Liver (tissue), 8 donors: ENCODE measurements at regions not wholly inside any gene's neighbourhood (a gene's known extent, or its start where the extent isn't known, plus 50 kb on each side); places are given as distances from the start of the nearest gene placed in this dataset.

Source experiments
- DNase-seq: peaks from one replicate; pipeline ENCODE4 v3.0.0-alpha.2; 2017; ENCODE audit warnings: low spot score
- H3K27ac ChIP-seq, 2 donors: one replicate each; pipeline ENCODE4 v1.7.0; 2013; ENCODE audit warnings: inconsistent platforms in 2 of 2, low read length in 2 of 2, control low read depth in 1 of 2, low read depth in 1 of 2, mild to moderate bottlenecking in 1 of 2
- H3K27me3 ChIP-seq, 4 donors: one replicate each; pipeline versions ENCODE4 v1.6.1 to v1.7.0; 2013; ENCODE audit warnings: low read length in 3 of 4, inconsistent platforms in 1 of 4, mild to moderate bottlenecking in 1 of 4, moderate library complexity in 1 of 4; ENCODE audit not compliant: control insufficient read depth in 4 of 4, insufficient read depth in 4 of 4
- H3K36me3 ChIP-seq, 4 donors: one replicate each; pipeline versions ENCODE4 v1.6.1 to v1.7.0; 2013; ENCODE audit warnings: low read length in 3 of 4, mild to moderate bottlenecking in 3 of 4, low read depth in 1 of 4, moderate library complexity in 1 of 4; ENCODE audit not compliant: control insufficient read depth in 4 of 4, insufficient read depth in 3 of 4
- H3K4me1 ChIP-seq, 4 donors: one replicate each; pipeline versions ENCODE4 v1.6.1 to v1.7.0; 2013; ENCODE audit warnings: low read length in 3 of 4, mild to moderate bottlenecking in 3 of 4, moderate library complexity in 1 of 4; ENCODE audit not compliant: control insufficient read depth in 4 of 4, insufficient read depth in 4 of 4
- H3K4me3 ChIP-seq, 3 donors: one replicate each; pipeline versions ENCODE4 v1.6.1 to v1.7.0; 2013; ENCODE audit warnings: low read length in 3 of 3, control low read depth in 1 of 3, low read depth in 1 of 3, mild to moderate bottlenecking in 1 of 3
- H3K9ac ChIP-seq, 2 donors: one replicate each; pipeline ENCODE4 v1.7.0; 2013; ENCODE audit warnings: low read length in 2 of 2, mild to moderate bottlenecking in 2 of 2, moderate library complexity in 2 of 2, control low read depth in 1 of 2, low read depth in 1 of 2
- H3K9me3 ChIP-seq, 4 donors: one replicate each; pipeline versions ENCODE4 v1.6.1 to v1.7.0; 2013; ENCODE audit warnings: low read length in 3 of 4; ENCODE audit not compliant: control insufficient read depth in 4 of 4
- EGR1 ChIP-seq, 2 donors: IDR thresholded peaks; 2 replicates each; pipeline ENCODE4 v1.6.1; 2016 to 2018; ENCODE audit warnings: antibody characterized with exemption in 2 of 2, low read depth in 2 of 2
- FOXA1 ChIP-seq: IDR thresholded peaks from 2 replicates; pipeline ENCODE4 v1.6.1; 2016; ENCODE audit warnings: antibody characterized with exemption
- FOXA2 ChIP-seq: IDR thresholded peaks from 2 replicates; pipeline ENCODE4 v1.6.1; 2016; ENCODE audit warnings: antibody characterized with exemption
- GABPA ChIP-seq, 2 donors: IDR thresholded peaks in 1 of 2; conservative IDR thresholded peaks in 1 of 2; 2 replicates each; pipeline ENCODE4 v1.6.1; 2016; ENCODE audit warnings: antibody characterized with exemption in 2 of 2, mild to moderate bottlenecking in 1 of 2, moderate library complexity in 1 of 2
- HNF4A ChIP-seq, 2 donors: conservative IDR thresholded peaks; 2 replicates each; pipeline ENCODE4 v1.6.1; 2016; ENCODE audit warnings: antibody characterized with exemption in 2 of 2, mild to moderate bottlenecking in 2 of 2
- HNF4G ChIP-seq: IDR thresholded peaks from 2 replicates; pipeline ENCODE4 v1.6.1; 2016; ENCODE audit warnings: antibody characterized with exemption
- JUND ChIP-seq, 2 donors: IDR thresholded peaks; 2 replicates each; pipeline ENCODE4 v1.6.1; 2016; ENCODE audit warnings: antibody characterized with exemption in 2 of 2
- NR2F2 ChIP-seq: IDR thresholded peaks from 2 replicates; pipeline ENCODE4 v1.6.1; 2016; ENCODE audit warnings: antibody characterized with exemption
- RAD21 ChIP-seq, 2 donors: IDR thresholded peaks; 2 replicates each; pipeline ENCODE4 v1.6.1; 2016; ENCODE audit warnings: antibody characterized with exemption in 2 of 2, mild to moderate bottlenecking in 2 of 2
- RXRA ChIP-seq, 2 donors: IDR thresholded peaks; 2 replicates each; pipeline ENCODE4 v1.6.1; 2017 to 2018; ENCODE audit warnings: antibody characterized with exemption in 2 of 2, mild to moderate bottlenecking in 1 of 2
- SP1 ChIP-seq: IDR thresholded peaks from 2 replicates; pipeline ENCODE4 v1.6.1; 2018; ENCODE audit warnings: antibody characterized with exemption, mild to moderate bottlenecking
- TAF1 ChIP-seq: conservative IDR thresholded peaks from 2 replicates; pipeline ENCODE4 v1.6.1; 2016; ENCODE audit warnings: antibody characterized with exemption, mild to moderate bottlenecking
- YY1 ChIP-seq: IDR thresholded peaks from 2 replicates; pipeline ENCODE4 v1.6.1; 2016; ENCODE audit warnings: antibody characterized with exemption, mild to moderate bottlenecking
- WGBS: extraction: QIAGEN DNeasy Blood & Tissue Kit; methylation state at CpG from one replicate; pipeline ENCODE4 v1.1.7; 2013; 5-methylcytosine and 5-hydroxymethylcytosine counted together
- TF ChIP-seq, protein P1 (sequence below): IDR thresholded peaks from 2 replicates; pipeline ENCODE4 v1.6.1; 2016; ENCODE audit warnings: antibody characterized with exemption
- TF ChIP-seq, protein P2 (sequence below): fragments of 150-350 bp; IDR thresholded peaks from 2 replicates; pipeline ENCODE4 v1.5.1; 2017; ENCODE audit warnings: improper control_type of control experiment, low read depth, low read length; ENCODE audit not compliant: missing input control
- TF ChIP-seq, protein P3 (sequence below): IDR thresholded peaks from 2 replicates; pipeline ENCODE4 v1.6.1; 2016; ENCODE audit warnings: antibody characterized with exemption
- TF ChIP-seq, protein P4 (sequence below): IDR thresholded peaks from 2 replicates; pipeline ENCODE4 v1.6.1; 2016; ENCODE audit warnings: antibody characterized with exemption, mild to moderate bottlenecking
- TF ChIP-seq, protein P5 (sequence below): IDR thresholded peaks from 2 replicates; pipeline ENCODE4 v1.6.1; 2016; ENCODE audit warnings: antibody characterized with exemption
- donor health status: healthy.
- donor health status: healthy.
- donor health status: healthy.
- donor health status: healthy.
- donor health status: healthy.

DNA sequence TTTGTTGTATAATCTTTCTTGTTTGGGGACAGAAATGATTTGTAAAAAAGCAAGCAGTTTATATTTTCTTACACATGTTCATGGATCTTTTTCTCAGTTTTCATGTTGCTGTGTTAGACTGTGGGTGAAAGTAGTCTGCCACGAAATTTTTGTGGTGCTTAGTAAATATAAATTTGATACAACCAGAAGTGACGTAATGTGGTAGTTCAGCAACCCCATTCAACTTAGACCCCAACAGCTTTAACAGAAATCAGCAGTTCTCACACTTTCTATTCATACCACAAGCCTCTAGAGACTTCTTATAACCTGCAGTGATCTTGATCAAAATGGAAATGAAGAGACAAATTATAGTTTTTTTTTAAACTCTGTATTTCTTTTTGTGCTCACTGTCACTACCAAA lies 120.2 kb upstream of the IGSF10 start:
- no peak for DNase-seq
- Histone ChIP-seq H3K36me3 (no peaks in the 10 kb centered on the region), H3K9me3 (no peaks in the 10 kb centered on the region), H3K4me1 (no peaks in the 10 kb centered on the region), H3K27me3 (no peaks in the 10 kb centered on the region), H3K9ac (no peak overlapping the region), H3K4me3 (no peak overlapping the region), H3K27ac (no peak overlapping the region)
- TF ChIP-seq EGR1 (IDR thresholded peaks at IDR 0.05; ENCODE audit: low read depth in 2 of 2) (no peak), JUND (IDR thresholded peaks at IDR 0.05) (no peak), GABPA (IDR thresholded peaks at IDR 0.05 in 1 of 2, conservative IDR thresholded peaks at IDR 0.05 in 1 of 2) (no peak), NR2F2 (no peak), HNF4G (no peak), RAD21 (IDR thresholded peaks at IDR 0.05) (no peak), FOXA2 (no peak), YY1 (no peak), SP1 (no peak), HNF4A (conservative IDR thresholded peaks at IDR 0.05) (no peak), TAF1 (no peak), RXRA (IDR thresholded peaks at IDR 0.05) (no peak), FOXA1 (no peak)
- TF ChIP-seq, protein P1, sequence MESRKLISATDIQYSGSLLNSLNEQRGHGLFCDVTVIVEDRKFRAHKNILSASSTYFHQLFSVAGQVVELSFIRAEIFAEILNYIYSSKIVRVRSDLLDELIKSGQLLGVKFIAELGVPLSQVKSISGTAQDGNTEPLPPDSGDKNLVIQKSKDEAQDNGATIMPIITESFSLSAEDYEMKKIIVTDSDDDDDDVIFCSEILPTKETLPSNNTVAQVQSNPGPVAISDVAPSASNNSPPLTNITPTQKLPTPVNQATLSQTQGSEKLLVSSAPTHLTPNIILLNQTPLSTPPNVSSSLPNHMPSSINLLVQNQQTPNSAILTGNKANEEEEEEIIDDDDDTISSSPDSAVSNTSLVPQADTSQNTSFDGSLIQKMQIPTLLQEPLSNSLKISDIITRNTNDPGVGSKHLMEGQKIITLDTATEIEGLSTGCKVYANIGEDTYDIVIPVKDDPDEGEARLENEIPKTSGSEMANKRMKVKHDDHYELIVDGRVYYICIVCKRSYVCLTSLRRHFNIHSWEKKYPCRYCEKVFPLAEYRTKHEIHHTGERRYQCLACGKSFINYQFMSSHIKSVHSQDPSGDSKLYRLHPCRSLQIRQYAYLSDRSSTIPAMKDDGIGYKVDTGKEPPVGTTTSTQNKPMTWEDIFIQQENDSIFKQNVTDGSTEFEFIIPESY = no peak
- TF ChIP-seq, protein P2, sequence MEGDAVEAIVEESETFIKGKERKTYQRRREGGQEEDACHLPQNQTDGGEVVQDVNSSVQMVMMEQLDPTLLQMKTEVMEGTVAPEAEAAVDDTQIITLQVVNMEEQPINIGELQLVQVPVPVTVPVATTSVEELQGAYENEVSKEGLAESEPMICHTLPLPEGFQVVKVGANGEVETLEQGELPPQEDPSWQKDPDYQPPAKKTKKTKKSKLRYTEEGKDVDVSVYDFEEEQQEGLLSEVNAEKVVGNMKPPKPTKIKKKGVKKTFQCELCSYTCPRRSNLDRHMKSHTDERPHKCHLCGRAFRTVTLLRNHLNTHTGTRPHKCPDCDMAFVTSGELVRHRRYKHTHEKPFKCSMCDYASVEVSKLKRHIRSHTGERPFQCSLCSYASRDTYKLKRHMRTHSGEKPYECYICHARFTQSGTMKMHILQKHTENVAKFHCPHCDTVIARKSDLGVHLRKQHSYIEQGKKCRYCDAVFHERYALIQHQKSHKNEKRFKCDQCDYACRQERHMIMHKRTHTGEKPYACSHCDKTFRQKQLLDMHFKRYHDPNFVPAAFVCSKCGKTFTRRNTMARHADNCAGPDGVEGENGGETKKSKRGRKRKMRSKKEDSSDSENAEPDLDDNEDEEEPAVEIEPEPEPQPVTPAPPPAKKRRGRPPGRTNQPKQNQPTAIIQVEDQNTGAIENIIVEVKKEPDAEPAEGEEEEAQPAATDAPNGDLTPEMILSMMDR = no peak
- TF ChIP-seq, protein P3, sequence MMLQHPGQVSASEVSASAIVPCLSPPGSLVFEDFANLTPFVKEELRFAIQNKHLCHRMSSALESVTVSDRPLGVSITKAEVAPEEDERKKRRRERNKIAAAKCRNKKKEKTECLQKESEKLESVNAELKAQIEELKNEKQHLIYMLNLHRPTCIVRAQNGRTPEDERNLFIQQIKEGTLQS = no peak
- TF ChIP-seq, protein P4, sequence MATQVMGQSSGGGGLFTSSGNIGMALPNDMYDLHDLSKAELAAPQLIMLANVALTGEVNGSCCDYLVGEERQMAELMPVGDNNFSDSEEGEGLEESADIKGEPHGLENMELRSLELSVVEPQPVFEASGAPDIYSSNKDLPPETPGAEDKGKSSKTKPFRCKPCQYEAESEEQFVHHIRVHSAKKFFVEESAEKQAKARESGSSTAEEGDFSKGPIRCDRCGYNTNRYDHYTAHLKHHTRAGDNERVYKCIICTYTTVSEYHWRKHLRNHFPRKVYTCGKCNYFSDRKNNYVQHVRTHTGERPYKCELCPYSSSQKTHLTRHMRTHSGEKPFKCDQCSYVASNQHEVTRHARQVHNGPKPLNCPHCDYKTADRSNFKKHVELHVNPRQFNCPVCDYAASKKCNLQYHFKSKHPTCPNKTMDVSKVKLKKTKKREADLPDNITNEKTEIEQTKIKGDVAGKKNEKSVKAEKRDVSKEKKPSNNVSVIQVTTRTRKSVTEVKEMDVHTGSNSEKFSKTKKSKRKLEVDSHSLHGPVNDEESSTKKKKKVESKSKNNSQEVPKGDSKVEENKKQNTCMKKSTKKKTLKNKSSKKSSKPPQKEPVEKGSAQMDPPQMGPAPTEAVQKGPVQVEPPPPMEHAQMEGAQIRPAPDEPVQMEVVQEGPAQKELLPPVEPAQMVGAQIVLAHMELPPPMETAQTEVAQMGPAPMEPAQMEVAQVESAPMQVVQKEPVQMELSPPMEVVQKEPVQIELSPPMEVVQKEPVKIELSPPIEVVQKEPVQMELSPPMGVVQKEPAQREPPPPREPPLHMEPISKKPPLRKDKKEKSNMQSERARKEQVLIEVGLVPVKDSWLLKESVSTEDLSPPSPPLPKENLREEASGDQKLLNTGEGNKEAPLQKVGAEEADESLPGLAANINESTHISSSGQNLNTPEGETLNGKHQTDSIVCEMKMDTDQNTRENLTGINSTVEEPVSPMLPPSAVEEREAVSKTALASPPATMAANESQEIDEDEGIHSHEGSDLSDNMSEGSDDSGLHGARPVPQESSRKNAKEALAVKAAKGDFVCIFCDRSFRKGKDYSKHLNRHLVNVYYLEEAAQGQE = no peak
- TF ChIP-seq, protein P5, sequence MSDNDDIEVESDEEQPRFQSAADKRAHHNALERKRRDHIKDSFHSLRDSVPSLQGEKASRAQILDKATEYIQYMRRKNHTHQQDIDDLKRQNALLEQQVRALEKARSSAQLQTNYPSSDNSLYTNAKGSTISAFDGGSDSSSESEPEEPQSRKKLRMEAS = no peak
- 68% methylated on average over 2 of the region's 2 CpGs for WGBS
